ENCODE measurements at regions not wholly inside any gene's neighbourhood (a gene's known extent, or its start where the extent isn't known, plus 50 kb on each side); places are given as distances from the start of the nearest gene placed in this dataset.
A peak's percentile ranks its signal among the peaks of the same experiment; 100 is the strongest.
"Not testable (repeated sequence)": the region's sequence is repeated elsewhere in the genome, so short reads cannot be mapped to it uniquely, and the experiment has no call there.

DNA sequence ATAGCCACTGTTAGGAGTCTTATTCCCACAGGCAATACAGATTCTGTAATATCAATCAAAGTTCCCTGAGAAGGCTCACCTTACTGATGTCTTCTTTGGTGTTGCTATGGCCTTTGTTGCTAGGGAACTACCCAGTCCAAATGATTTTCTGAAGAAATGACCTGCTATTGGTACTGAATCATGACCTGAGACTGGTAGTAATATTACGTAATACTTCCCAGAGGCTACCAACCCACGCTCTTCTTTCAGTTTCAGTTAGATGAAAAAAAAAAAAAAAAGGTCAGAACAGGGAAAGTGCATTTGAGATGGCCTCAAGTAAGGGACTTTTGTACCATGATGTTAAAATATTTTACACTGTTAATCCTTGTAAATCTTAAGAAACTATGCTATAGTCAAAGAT is 1092.5 kb upstream of the EPHA6 start:
- FAIRE-seq = no peak
- DNase-seq (ENCODE audit: low spot score) = peak; percentile 41

DNA sequence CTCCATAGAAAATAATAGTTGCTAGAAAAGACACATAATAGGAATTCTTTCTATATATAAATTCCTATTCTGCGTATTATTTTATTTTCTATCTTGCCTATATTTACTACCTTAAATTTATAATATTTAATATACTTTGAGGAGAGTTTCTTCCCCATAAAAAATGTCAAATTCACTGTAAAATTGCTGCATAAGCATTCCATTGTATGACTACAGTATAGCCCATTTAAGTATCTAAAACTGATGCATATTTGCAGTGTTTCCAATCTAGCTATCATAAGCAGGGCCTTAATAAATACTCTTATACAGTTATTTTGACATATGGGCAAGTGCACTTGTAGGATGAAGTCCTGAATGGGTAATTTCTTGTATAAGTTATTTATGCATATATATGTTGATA is 1088.6 kb upstream of the EPHA6 start:
- FAIRE-seq = no peak
- no peak for DNase-seq (ENCODE audit: low spot score)

DNA sequence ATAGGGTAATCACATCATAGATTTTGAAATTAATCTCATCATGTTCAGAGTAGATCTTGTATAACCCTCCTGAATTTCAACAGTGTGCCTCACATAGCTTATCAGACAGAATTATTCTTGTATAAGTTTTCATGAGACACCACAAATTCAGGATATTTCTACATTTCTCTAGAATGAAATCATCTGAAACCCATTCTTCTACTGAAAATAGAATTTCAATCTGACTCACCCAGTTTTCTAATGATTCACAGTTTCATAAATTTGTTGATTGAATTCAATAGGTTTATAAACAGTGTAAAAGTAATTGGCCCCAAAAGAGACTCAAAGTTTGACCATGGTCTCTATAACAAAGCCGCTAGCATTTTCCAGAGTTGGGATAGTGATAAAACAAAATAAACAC is 1082.6 kb upstream of the EPHA6 start:
- peak; percentile 5 for FAIRE-seq
- no peak for DNase-seq (ENCODE audit: low spot score)

DNA sequence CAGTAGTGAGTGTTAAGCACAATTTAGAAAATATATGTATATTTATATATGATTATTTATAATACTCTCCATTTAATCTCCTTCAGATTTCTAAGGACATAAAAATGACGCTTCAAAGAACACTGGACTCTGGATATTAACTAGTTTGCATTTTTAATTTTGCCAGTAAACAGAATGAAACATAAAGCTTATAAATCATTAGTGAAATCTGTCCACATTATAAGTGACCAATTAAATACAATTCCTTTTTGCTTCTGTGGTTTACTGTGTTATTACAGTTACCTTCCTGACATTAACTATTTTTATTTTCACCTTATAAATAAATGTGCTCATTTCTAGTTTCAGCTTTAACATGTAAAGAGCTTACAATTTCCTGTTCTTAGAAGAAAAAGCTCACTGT is 1081.1 kb upstream of the EPHA6 start:
- DNase-seq (ENCODE audit: low spot score) (no peak), FAIRE-seq (no peak)

DNA sequence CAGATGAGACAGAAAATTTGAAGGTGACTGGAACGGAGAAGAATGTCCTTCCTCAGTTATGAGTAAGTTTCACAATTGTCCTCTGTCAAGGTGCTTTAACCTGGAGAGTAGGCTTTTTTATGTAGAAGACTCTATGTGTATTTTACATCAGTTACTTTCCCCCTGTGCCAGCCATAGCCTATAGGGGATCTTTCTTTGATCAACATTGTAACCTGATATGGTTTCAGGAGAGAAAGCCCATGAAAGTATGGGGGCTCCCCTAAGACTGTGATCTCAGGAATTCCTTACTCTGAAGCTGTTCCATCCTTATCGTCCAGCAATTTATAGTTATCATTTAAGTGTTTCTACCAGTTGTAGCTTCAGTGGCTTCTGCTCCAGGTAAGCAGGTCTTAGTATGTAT is 1076.3 kb upstream of the EPHA6 start:
- no peak for DNase-seq (ENCODE audit: low spot score)
- no peak for FAIRE-seq

DNA sequence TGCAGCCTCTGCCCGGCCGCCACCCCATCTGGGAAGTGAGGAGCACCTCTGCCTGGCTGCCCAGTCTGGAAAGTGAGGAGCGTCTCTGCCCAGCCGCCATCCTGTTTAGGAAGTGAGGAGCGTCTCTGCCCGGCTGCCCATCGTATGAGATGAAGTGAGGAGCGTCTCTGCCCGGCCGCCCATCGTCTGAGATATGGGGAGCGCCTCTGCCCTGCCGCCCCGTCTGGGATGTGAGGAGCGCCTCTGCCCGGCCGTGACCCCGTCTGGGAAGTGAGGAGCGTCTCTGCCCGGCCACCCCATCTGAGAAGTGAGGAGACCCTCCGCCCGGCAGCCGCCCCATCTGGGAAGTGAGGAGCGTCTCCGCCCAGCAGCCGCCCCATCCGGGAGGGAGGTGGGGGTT is 1069.5 kb upstream of the EPHA6 start:
- not testable (repeated sequence) for FAIRE-seq; DNase-seq (ENCODE audit: low spot score)

DNA sequence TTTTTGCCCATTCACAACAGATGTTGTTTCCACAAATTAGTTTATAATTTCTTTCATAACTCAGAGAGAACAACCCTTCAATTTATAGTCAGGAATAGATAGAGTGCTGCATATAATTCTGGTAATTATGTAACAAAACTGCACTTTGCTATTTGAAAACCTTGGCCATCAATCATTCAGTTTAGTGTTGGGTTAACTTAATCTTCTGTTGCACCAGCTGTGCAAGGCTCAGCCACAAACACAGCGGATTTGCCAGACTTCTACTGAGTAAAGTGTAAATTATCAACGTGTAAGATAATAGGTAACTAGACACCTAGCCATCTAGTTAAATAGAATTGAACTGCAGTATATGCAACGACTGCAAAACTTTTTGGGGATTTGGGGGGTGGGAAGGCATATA is 1064.3 kb upstream of the EPHA6 start:
- DNase-seq (ENCODE audit: low spot score) = no peak
- peak; percentile 77 for FAIRE-seq

DNA sequence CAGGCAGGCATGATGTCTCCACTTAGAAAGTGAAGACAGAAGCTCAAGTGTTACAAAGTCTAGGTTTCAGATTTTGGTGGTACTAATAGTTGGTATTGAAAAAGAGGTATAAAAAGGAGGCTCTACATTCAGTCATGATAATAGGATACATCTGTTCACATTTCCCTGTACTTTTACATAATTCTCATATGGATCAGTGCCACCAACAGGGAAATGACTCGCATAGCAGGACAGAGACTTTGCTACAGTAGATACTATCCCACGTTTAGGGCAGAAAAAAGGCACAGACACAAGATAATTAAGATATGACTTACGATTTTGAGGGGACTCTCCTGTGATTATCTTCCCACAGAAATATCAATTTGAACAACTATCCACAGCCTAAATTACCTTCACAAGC is 1062.9 kb upstream of the EPHA6 start:
- no peak for FAIRE-seq
- DNase-seq (ENCODE audit: low spot score) = no peak

DNA sequence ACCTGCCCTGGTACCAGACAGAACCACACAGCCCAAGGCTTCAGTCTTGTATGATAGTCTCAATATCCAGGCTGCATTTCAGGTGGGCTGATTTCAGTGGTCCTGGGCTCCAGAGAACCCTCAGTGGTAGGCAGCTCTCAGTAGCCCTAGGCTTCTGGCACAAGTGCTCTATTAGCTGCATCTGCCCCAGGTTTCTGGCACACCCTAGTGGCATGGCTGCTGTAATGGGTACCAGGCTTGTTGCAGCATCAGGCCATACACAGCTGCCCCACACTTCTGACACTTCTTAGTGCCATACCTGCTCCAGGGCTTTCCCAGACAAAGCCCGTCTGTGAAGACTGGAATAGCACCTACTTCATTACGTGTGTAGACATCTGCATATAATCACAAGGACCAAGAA is 1062.2 kb upstream of the EPHA6 start:
- DNase-seq (ENCODE audit: low spot score) = no peak
- no peak for FAIRE-seq

DNA sequence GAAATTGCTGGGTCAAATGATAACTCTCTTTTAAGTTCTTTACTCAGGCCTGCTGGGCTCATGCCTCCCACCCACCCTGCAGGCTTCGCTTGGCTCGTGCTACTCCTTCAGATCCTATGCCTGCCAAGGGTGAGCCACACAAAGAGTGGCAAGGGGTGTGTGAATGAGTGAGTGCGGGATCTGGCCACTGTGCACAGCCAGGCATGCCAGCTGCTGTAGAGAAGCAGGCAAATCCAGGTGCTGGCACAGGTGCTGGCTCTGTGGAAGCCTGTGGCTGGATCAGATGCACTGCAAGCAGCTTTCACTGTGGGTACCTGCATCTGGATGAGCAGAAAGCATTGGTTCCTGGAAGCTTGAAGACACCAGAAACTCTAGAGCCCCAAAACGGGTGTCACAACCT is 1055.7 kb upstream of the EPHA6 start:
- DNase-seq (ENCODE audit: low spot score) = no peak
- no peak for FAIRE-seq

DNA sequence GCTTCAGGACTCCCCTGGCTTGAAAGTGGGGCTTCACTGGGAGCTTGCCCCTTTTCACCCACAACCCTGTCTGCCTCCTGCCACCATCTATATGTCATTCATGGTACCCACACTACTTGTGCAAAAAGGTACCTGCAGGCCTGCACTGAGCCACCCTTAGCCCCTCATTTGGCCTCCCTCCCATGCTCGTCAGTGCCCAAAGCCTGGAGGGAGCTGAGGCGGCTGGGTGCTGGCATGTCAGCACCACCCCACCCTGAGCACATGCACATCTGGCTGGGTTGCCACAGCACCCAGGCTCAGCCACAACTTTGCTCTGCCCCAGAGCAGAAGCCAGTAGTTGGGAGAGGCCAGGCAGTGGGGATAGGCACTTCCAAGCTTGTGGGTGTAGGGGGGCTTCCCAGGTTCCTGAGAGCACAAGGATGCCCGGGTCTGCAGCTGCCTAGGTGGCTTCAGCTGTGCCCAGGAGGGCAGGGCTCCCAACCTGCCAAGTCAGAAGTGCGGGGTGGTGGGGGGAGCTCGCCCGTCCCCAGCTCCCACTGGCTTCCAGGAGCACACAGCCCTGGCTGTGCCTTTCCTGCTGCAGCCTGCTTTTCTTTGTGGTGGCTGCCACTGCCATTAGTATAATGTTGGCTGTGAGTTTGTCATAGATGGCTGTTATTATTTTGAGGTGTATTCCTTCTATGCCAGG is 1054.6 kb upstream of the EPHA6 start:
- no peak for DNase-seq (ENCODE audit: low spot score)
- no peak for FAIRE-seq

DNA sequence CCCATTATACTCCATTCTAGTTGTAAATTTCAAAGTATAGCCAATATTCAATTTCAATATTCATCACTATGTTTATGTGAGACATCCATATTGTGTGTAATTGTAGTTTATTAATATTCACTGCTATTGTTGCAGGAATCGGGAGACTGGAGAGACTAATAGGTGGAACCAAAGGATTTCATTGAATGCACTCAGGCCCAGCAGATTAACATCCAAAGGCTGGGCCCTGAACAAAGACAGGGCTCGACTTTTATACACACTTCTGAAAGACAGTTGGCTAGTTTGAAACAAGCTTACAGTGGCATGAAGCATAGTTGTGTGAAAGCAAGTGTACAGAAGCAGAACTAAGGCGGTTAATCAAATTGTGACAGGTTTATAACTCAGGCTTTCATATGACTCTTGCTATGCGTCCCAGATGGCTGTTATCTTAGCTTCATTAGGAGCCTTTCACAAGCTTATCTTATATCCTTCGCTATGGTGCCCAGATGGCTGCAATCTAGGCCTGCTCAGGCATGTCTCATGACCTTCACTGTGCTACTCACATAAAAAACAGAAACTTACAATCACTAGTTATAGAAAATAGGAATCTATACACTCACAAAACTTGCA is 1038.8 kb upstream of the EPHA6 start:
- FAIRE-seq = no peak
- DNase-seq (ENCODE audit: low spot score) = no peak

DNA sequence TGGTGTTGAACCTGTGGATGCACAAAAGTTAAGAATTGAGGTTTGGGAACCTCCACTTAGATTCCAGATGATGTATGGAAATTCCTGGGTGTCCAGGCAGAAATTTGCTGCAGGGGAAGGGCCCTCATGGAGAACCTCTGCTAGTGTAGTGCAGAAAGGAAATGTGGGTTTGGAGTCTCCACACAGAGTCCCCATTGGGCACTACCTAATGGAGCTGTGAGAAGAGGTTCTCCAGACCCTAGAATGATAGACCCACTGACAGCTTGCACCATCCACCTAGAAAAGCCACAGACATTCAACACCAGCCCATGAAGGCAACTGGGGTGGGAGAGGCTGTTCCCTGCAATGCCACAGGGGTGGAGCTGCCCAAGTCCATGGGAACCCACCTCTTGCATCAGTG is 1032.8 kb upstream of the EPHA6 start:
- no peak for DNase-seq (ENCODE audit: low spot score)
- no peak for FAIRE-seq

DNA sequence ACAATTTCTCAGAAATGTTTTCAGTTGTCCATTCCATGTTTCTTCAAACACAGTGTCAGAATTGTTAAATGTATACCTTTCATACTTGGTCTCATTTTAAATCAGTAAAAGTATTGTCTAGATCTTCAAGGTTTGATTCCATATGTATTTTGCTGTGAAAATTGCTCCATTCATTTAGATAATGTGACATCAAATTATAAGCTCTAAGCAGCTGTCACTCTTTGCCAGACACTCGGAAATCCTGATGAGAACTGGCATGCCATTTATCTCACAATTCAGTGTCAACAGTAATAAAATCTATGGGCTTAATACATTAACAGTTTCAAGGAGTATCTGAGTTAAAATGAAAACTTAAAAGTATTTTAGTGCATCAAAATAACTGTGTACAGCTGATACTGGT is 1025.3 kb upstream of the EPHA6 start:
- DNase-seq (ENCODE audit: low spot score) (no peak), FAIRE-seq (no peak)

DNA sequence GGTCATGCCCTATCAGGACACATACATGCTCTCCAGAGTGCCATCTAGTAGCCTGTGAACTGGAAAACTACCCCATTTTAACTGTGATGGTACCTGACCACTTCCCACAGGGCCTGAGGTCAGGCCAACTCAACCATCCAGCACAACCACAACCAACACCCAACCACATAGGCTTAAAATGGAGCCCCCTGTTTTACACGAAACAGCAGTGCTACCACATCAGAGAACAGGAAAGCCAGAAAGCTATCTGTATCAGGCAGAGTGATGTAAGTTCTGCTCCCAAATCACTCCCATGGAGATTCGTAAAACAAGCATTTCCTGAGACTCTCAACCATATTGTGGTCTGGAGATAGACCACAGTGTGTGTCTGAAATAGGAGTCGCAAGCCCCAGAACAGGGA is 1017.3 kb upstream of the EPHA6 start:
- FAIRE-seq (no peak), DNase-seq (ENCODE audit: low spot score) (no peak)

DNA sequence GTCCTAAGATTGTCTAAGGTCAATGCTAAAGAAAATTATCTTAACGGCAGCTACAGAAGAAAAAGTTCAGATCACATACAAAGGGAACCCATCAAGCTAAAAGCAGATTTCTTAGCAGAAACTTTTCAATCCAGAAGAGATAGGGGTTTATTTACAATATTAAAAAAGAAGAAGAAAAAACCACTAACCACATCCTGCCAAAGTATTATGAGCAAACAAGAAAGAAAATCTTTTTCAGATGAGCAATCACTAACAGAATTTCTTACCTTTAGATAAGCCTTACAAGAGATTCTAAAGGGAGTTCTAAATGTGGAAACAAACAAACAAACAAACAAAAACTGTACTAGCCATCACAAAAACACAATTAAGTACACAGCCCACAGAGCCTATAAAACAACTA is 1015.8 kb upstream of the EPHA6 start:
- FAIRE-seq = no peak

DNA sequence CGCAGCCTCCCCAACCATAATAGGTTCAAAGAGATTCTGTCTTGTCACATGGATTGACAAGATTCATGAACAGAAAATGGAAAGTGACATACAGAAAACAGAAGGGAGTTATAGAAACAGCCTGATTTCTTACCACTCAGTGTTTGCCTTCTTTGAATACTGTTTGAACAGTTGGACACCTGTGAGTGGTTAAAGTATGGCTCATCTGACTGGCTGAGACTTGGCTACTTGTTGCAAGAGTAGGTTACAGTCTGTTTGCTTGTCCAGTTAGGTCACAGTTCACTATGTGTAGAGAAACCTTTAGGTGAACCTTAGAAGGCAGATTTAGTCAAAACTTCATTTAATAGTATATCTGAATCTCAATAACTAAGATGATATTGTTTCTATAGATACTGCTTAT is 1003.9 kb upstream of the EPHA6 start:
- FAIRE-seq (no peak), DNase-seq (ENCODE audit: low spot score) (no peak)

More for the DNA sequence above, 1015.8 kb upstream of the EPHA6 start:
- no peak for DNase-seq (ENCODE audit: low spot score)

DNA sequence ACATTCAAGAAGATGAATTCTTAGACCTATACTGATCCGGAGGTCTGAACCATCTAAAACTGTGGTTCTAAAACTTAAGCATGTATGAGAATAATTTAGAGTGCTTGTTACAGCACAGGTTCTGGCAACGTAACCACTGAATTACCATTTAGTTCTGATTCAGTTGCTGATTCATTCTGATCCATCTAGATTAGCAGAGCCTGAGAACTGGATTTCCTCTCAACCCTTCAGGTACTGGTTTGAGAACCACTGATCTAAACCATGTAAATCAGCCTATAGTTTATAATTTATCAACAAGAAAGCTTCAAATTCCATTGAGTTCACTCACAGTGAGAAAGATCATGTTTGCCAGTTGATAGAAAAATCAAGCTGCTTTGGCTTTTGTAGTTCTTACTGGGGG is 1001.1 kb upstream of the EPHA6 start:
- FAIRE-seq (peak; percentile 78), DNase-seq (ENCODE audit: low spot score) (peak; percentile 45)

DNA sequence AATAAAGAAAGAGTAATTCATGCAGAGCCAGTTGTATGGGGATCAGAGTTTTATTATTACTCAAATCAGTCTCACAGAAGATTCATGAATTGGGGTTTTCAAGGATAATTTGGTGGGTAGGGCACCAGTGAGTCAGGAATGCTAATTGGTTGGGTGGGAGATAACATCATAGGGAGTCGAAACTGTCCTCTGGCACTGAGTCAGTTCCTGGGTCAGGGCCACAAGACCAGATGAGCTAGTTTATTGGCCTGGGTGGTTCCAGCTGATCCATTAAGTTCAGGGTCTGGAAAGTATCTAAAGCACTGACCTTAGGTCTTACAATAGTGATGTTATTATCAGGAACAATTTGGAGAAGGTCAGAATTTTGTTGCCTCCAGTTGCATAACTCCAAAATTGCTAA is 998.6 kb upstream of the EPHA6 start:
- peak; percentile 55 for FAIRE-seq
- peak; percentile 25 for DNase-seq (ENCODE audit: low spot score)

DNA sequence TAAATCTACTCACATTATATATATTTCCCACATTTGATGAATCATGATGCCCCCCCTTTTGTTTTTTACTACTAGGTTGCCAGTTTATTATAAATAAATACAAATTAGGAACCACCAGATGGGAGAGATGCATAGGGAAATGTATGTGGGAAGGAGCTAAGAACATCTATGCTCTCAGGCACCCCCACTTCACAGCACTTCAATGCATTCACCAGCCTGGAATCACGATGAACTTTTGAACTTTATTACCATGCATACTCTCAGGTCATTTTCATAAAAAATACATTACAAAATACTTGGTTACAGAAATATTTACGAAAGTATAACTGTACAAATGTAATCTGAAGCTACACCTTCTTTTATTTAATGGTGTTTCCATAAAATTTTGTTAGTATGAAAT is 988.0 kb upstream of the EPHA6 start:
- FAIRE-seq (no peak), DNase-seq (ENCODE audit: low spot score) (no peak)

DNA sequence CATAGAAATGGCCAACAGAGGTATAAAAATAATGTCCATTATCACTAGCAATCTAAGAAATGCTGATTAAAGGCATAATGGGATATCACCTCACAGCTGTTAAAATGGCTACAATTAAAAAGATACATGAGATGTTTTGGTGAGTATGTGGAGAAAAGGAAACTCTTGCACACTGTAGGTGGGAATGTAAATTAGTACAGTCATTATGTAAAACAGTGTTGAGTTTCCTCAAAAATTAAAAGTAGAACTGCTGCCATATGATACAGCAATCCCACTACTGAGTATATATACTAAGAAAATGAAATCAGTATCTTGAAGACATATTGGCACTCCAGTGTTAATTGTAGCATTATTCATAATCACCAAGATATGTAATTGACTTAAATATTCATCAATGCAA is 982.2 kb upstream of the EPHA6 start:
- FAIRE-seq = no peak
- DNase-seq (ENCODE audit: low spot score) = no peak

DNA sequence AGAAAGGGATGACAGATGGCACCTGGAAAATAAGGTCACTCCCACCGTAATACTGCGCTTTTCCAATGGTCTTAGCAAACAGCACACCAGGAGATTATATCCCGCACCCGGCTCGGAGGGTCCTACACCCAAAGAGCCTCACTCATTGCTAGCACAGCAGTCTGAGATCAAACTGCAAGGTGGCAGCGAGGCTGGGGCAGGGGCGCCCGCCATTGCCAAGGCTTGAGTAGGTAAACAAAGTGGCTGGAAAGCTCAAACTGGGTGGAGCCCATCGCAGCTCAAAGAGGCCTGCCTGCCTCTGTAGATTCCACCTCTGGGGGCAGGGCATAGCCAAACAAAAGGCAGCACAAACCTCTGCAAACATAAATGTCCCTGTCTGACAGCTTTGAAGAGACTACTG is 953.8 kb upstream of the EPHA6 start:
- not testable (repeated sequence) for FAIRE-seq; DNase-seq (ENCODE audit: low spot score)

DNA sequence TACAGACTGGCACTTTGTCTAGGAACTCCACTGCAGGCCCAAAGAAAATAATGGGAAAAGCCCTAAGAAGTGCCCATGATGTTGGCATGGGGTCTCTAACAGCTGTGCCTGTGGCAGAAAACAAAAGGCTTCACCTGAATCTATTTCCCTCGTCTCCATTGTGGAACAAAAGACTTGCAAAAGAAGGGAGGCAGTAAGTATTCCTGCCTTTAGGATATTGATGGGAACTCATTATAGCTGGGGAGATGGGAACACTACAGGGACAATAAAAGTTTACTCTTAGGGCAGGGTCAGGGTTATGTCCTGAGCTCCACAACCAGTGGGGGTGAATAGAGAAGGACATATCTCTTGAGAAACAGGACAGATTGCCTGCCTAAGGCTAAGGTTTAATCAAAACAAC is 930.6 kb upstream of the EPHA6 start:
- DNase-seq (ENCODE audit: low spot score) = peak; percentile 1
- FAIRE-seq = no peak

DNA sequence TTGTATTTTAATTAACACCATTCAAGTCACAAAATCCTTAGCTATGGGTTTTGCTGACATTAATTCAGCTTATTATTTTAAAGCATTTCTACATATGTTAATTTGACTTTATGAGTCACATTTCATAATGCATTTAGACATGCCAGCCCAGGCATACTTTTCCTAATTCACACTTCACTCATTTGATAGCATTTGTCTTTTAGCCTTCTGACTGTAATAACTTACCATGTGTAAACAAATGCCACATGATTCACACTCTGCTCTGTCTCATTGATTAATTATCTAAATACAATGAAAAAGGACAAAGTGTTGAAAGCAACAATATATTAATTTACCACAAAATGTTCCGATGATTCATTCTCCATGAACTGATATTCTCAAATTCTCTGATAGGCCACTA is 927.8 kb upstream of the EPHA6 start:
- FAIRE-seq (no peak), DNase-seq (ENCODE audit: low spot score) (peak; percentile 1)
